ENCODE measurements at regions not wholly inside any gene's neighbourhood (a gene's known extent, or its start where the extent isn't known, plus 50 kb on each side); places are given as distances from the start of the nearest gene placed in this dataset.

DNA sequence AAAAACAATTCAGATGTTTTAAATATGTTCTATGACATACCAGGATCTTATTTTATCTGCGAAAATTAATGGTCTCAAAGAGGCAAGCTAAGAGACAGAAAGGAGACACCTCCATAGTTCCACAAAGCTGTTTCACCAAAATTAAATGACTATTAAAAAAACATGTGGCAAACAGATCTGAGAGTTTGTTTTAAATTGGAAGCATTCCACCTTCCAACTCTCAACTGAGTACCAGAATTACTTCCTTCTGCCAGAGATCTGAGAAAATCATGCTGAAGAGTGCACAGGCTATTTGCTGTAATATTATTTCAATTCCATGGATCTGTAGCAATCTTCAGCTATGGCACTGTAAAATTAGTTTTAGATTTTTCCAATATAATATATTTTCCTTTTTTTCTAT lies 669.5 kb upstream of the MARCKS start:
- DNase-seq, result no peak
- Histone ChIP-seq H3K9ac (ENCODE audit: low read length) (no peak overlapping the region), H4K91ac (ENCODE audit: low read length) (no peak overlapping the region), H2BK15ac (ENCODE audit: low read depth, poor library complexity, severe bottlenecking) (no peak overlapping the region), H2AFZ (ENCODE audit: low read depth, low read length) (no peak overlapping the region), H2AK5ac (ENCODE audit: low read length, severe bottlenecking) (no peak overlapping the region), H3K18ac (ENCODE audit: low read depth in 1 of 2, low read length in 2 of 2) (no peak overlapping the region), H3K9me3 (ENCODE audit: control insufficient read depth, low read length) (peaks cover 2% of the 10 kb centered on the region), H3K79me1 (replicated peaks; ENCODE audit: low read length, poor library complexity, severe bottlenecking) (no peaks in the 10 kb centered on the region), H3K4me3 (ENCODE audit: insufficient read depth in 1 of 2, low read depth in 1 of 2, low read length in 2 of 2) (no peak overlapping the region), H3K14ac (ENCODE audit: low read length in 2 of 2) (no peak overlapping the region), H3K27ac (ENCODE audit: low read length, poor library complexity, severe bottlenecking) (no peak overlapping the region), H4K8ac (ENCODE audit: low read length) (no peak overlapping the region), H3K4me1 (ENCODE audit: control insufficient read depth, insufficient read depth, low read depth, low read length) (peaks cover 7% of the 10 kb centered on the region), H3K36me3 (ENCODE audit: control insufficient read depth in 1 of 2, insufficient read depth in 2 of 2, low read depth in 1 of 2, low read length in 2 of 2) (no peaks in the 10 kb centered on the region), H2BK120ac (ENCODE audit: low read depth, low read length) (no peak overlapping the region), H3K27me3 (ENCODE audit: control insufficient read depth in 1 of 2, insufficient read depth in 1 of 2, low read length in 2 of 2) (no peaks in the 10 kb centered on the region), H3K4ac (ENCODE audit: low read depth in 1 of 2, low read length in 2 of 2) (no peak overlapping the region), H3K23ac (ENCODE audit: low read length in 2 of 2) (no peak overlapping the region), H3K4me2 (ENCODE audit: low read length, poor library complexity, severe bottlenecking) (no peak overlapping the region), H2BK12ac (ENCODE audit: low read length in 2 of 2) (no peak overlapping the region), H2BK5ac (ENCODE audit: low read depth, low read length, poor library complexity, severe bottlenecking) (no peak overlapping the region)
- no CpG with 5 or more reads among the region's 1 CpG for WGBS

DNA sequence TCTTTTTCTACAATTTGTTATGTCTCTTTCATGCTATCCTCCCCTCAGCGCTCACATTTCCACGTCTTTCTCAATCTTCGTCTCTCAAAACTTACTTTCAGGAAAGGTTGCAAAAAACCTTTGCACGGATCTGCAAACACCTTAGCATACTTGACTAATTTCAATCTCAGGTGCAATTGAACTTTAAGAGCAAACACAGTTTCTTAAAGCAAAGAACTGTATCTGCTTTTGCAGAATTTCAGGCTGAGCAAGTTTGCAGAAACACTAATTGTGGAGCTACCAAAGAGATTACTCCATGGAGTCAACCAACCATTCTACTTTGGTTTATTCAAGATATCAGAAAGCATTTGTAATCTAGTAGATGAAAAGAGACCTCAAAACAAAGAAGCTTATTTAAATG lies 668.2 kb upstream of the MARCKS start:
- Histone ChIP-seq H2BK12ac (ENCODE audit: low read length in 2 of 2) (no peak overlapping the region), H3K27me3 (ENCODE audit: control insufficient read depth in 1 of 2, insufficient read depth in 1 of 2, low read length in 2 of 2) (no peaks in the 10 kb centered on the region), H4K91ac (ENCODE audit: low read length) (no peak overlapping the region), H2BK120ac (ENCODE audit: low read depth, low read length) (no peak overlapping the region), H3K9me3 (ENCODE audit: control insufficient read depth, low read length) (peaks cover 13% of the 10 kb centered on the region), H2AK5ac (ENCODE audit: low read length, severe bottlenecking) (no peak overlapping the region), H2BK5ac (ENCODE audit: low read depth, low read length, poor library complexity, severe bottlenecking) (no peak overlapping the region), H3K4me2 (ENCODE audit: low read length, poor library complexity, severe bottlenecking) (no peak overlapping the region), H3K4me1 (ENCODE audit: control insufficient read depth, insufficient read depth, low read depth, low read length) (peaks cover 5% of the 10 kb centered on the region), H3K14ac (ENCODE audit: low read length in 2 of 2) (no peak overlapping the region), H2AFZ (ENCODE audit: low read depth, low read length) (no peak overlapping the region), H3K4me3 (ENCODE audit: insufficient read depth in 1 of 2, low read depth in 1 of 2, low read length in 2 of 2) (no peak overlapping the region), H3K4ac (ENCODE audit: low read depth in 1 of 2, low read length in 2 of 2) (no peak overlapping the region), H2BK15ac (ENCODE audit: low read depth, poor library complexity, severe bottlenecking) (no peak overlapping the region), H3K27ac (ENCODE audit: low read length, poor library complexity, severe bottlenecking) (no peak overlapping the region), H4K8ac (ENCODE audit: low read length) (no peak overlapping the region), H3K79me1 (replicated peaks; ENCODE audit: low read length, poor library complexity, severe bottlenecking) (no peaks in the 10 kb centered on the region), H3K9ac (ENCODE audit: low read length) (no peak overlapping the region), H3K23ac (ENCODE audit: low read length in 2 of 2) (no peak overlapping the region), H3K36me3 (ENCODE audit: control insufficient read depth in 1 of 2, insufficient read depth in 2 of 2, low read depth in 1 of 2, low read length in 2 of 2) (no peaks in the 10 kb centered on the region), H3K18ac (ENCODE audit: low read depth in 1 of 2, low read length in 2 of 2) (no peak overlapping the region)
- no peak for DNase-seq
- 97% methylated on average over 4 of the region's 4 CpGs for WGBS

DNA sequence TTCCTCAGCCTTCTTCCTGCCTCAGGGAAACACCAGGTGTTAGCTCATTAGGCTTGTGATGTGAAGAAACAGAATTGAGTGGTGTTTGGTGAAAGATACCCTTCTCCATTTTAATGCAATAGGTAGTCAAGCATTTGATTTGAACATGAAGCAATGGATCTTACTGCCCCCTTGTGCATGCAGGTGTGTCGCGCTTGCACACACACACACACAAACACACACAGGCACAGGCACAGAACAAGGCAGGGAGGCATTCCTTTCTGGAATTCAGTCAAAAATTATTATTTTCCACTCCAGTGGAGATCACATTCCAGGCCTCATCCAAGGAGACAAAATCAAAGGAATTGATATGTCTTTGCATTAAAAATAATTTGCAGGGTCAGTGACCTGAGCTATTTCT lies 667.0 kb upstream of the MARCKS start:
- Histone ChIP-seq H3K9ac (ENCODE audit: low read length) (no peak overlapping the region), H2BK12ac (ENCODE audit: low read length in 2 of 2) (no peak overlapping the region), H2AFZ (ENCODE audit: low read depth, low read length) (no peak overlapping the region), H3K4me3 (ENCODE audit: insufficient read depth in 1 of 2, low read depth in 1 of 2, low read length in 2 of 2) (no peak overlapping the region), H2BK5ac (ENCODE audit: low read depth, low read length, poor library complexity, severe bottlenecking) (no peak overlapping the region), H2AK5ac (ENCODE audit: low read length, severe bottlenecking) (no peak overlapping the region), H2BK15ac (ENCODE audit: low read depth, poor library complexity, severe bottlenecking) (no peak overlapping the region), H4K91ac (ENCODE audit: low read length) (no peak overlapping the region), H3K36me3 (ENCODE audit: control insufficient read depth in 1 of 2, insufficient read depth in 2 of 2, low read depth in 1 of 2, low read length in 2 of 2) (no peaks in the 10 kb centered on the region), H3K9me3 (ENCODE audit: control insufficient read depth, low read length) (peaks cover 20% of the 10 kb centered on the region), H4K8ac (ENCODE audit: low read length) (no peak overlapping the region), H3K14ac (ENCODE audit: low read length in 2 of 2) (no peak overlapping the region), H3K18ac (ENCODE audit: low read depth in 1 of 2, low read length in 2 of 2) (no peak overlapping the region), H3K27ac (ENCODE audit: low read length, poor library complexity, severe bottlenecking) (no peak overlapping the region), H3K4ac (ENCODE audit: low read depth in 1 of 2, low read length in 2 of 2) (no peak overlapping the region), H2BK120ac (ENCODE audit: low read depth, low read length) (no peak overlapping the region), H3K27me3 (ENCODE audit: control insufficient read depth in 1 of 2, insufficient read depth in 1 of 2, low read length in 2 of 2) (no peaks in the 10 kb centered on the region), H3K4me2 (ENCODE audit: low read length, poor library complexity, severe bottlenecking) (no peak overlapping the region), H3K79me1 (replicated peaks; ENCODE audit: low read length, poor library complexity, severe bottlenecking) (no peaks in the 10 kb centered on the region), H3K23ac (ENCODE audit: low read length in 2 of 2) (no peak overlapping the region), H3K4me1 (ENCODE audit: control insufficient read depth, insufficient read depth, low read depth, low read length) (peaks cover 3% of the 10 kb centered on the region)
- DNase-seq, result no peak
- 97% methylated on average over 2 of the region's 2 CpGs for WGBS

DNA sequence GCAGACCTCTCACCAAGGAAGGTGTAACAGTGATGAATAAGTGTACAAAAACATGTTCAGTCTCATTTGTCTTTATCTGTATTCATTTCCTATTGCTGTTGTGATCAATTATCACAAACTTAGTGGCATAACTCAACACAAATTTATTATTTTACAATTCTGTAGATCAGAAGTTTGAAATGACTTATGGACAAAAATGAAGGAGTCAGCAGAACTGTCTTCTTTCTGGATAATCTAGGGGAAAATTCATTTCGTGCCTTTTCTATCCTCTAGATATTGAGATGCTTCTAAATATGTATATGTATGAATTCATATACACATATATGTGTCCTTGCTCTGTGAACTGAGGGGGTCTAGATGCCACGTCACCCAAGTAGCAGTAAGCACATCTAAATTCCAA lies 663.1 kb upstream of the MARCKS start:
- H2AK5ac ChIP-seq (ENCODE audit: low read length, severe bottlenecking), result no peak overlapping the region

More for the DNA sequence above, 663.1 kb upstream of the MARCKS start:
- no peaks in the 10 kb centered on the region for H3K4me1 ChIP-seq (ENCODE audit: control insufficient read depth, insufficient read depth, low read depth, low read length)
- H3K23ac ChIP-seq (ENCODE audit: low read length in 2 of 2), result no peak overlapping the region
- H2BK120ac ChIP-seq (ENCODE audit: low read depth, low read length), result no peak overlapping the region
- no peak overlapping the region for H3K4me3 ChIP-seq (ENCODE audit: insufficient read depth in 1 of 2, low read depth in 1 of 2, low read length in 2 of 2)
- H3K9me3 ChIP-seq (ENCODE audit: control insufficient read depth, low read length), result peaks cover 20% of the 10 kb centered on the region
- no peaks in the 10 kb centered on the region for H3K79me1 ChIP-seq (replicated peaks; ENCODE audit: low read length, poor library complexity, severe bottlenecking)
- H3K18ac ChIP-seq (ENCODE audit: low read depth in 1 of 2, low read length in 2 of 2), result no peak overlapping the region
- H2BK15ac ChIP-seq (ENCODE audit: low read depth, poor library complexity, severe bottlenecking), result no peak overlapping the region
- H3K4ac ChIP-seq (ENCODE audit: low read depth in 1 of 2, low read length in 2 of 2), result no peak overlapping the region
- H2BK5ac ChIP-seq (ENCODE audit: low read depth, low read length, poor library complexity, severe bottlenecking), result no peak overlapping the region
- H3K27ac ChIP-seq (ENCODE audit: low read length, poor library complexity, severe bottlenecking), result no peak overlapping the region
- no peak overlapping the region for H2AFZ ChIP-seq (ENCODE audit: low read depth, low read length)
- no peaks in the 10 kb centered on the region for H3K36me3 ChIP-seq (ENCODE audit: control insufficient read depth in 1 of 2, insufficient read depth in 2 of 2, low read depth in 1 of 2, low read length in 2 of 2)
- no peak overlapping the region for H4K8ac ChIP-seq (ENCODE audit: low read length)
- no peak overlapping the region for H3K14ac ChIP-seq (ENCODE audit: low read length in 2 of 2)
- H2BK12ac ChIP-seq (ENCODE audit: low read length in 2 of 2), result no peak overlapping the region
- no peak overlapping the region for H4K91ac ChIP-seq (ENCODE audit: low read length)
- H3K4me2 ChIP-seq (ENCODE audit: low read length, poor library complexity, severe bottlenecking), result no peak overlapping the region
- WGBS, result 88% methylated on average over 1 of the region's 2 CpGs
- H3K27me3 ChIP-seq (ENCODE audit: control insufficient read depth in 1 of 2, insufficient read depth in 1 of 2, low read length in 2 of 2), result no peaks in the 10 kb centered on the region
- DNase-seq, result no peak
- no peak overlapping the region for H3K9ac ChIP-seq (ENCODE audit: low read length)

Measured in mesenchymal stem cell (in vitro differentiated cells and primary cell).